ENCODE measurements at regions not wholly inside any gene's neighbourhood (a gene's known extent, or its start where the extent isn't known, plus 50 kb on each side); places are given as distances from the start of the nearest gene placed in this dataset.
"Not testable (repeated sequence)": the region's sequence is repeated elsewhere in the genome, so short reads cannot be mapped to it uniquely, and the experiment has no call there.

GRCh38 chr6:51184046-51184445, 365.4 kb downstream of the TFAP2B start:
- Histone ChIP-seq H3K4me3 (ENCODE audit: low read depth, low read length) (no peak overlapping the region), H3K9me3 (ENCODE audit: control insufficient read depth, insufficient read depth, low read depth, low read length) (no peaks in the 10 kb centered on the region), H3K4me1 (ENCODE audit: control insufficient read depth, insufficient read depth, low read length) (no peaks in the 10 kb centered on the region), H3K36me3 (ENCODE audit: control insufficient read depth in 2 of 2, insufficient read depth in 1 of 2, low read length in 2 of 2) (no peaks in the 10 kb centered on the region), H3K27ac (ENCODE audit: extremely low read depth, low read depth, low read length) (no peak overlapping the region)
- TF ChIP-seq ZNF184 (tag by site-specific recombination; IDR thresholded peaks at IDR 0.05): no peak
- no peak for TF ChIP-seq ZNF626 (tag by site-specific recombination; IDR thresholded peaks at IDR 0.05)
- TF ChIP-seq SP7 (tag by site-specific recombination; IDR thresholded peaks at IDR 0.05): no peak
- TF ChIP-seq ZFP37 (tag by site-specific recombination; IDR thresholded peaks at IDR 0.05): no peak
- no peak for TF ChIP-seq ZBTB48 (tag by site-specific recombination; IDR thresholded peaks at IDR 0.05)
- TF ChIP-seq ZNF555 (tag by site-specific recombination; conservative IDR thresholded peaks at IDR 0.05): no peak
- TF ChIP-seq ZNF19 (tag by site-specific recombination; IDR thresholded peaks at IDR 0.05; ENCODE audit: low read depth): no peak
- no peak for TF ChIP-seq BCL11B (tag by site-specific recombination; IDR thresholded peaks at IDR 0.05; ENCODE audit: low read depth)
- POLR2A ChIA-PET: no interaction called here
- CTCF ChIA-PET: no interaction called here

- H3K27ac ChIP-seq (ENCODE audit: extremely low read depth, low read depth, low read length); H3K4me3 ChIP-seq (ENCODE audit: low read depth, low read length); POLR2A ChIA-PET; CTCF ChIA-PET; H3K9me3 ChIP-seq (ENCODE audit: control insufficient read depth, insufficient read depth, low read depth, low read length); H3K36me3 ChIP-seq (ENCODE audit: control insufficient read depth in 2 of 2, insufficient read depth in 1 of 2, low read length in 2 of 2); H3K4me1 ChIP-seq (ENCODE audit: control insufficient read depth, insufficient read depth, low read length): not testable (repeated sequence)
These were observed 374.5 kb downstream of the TFAP2B start for GRCh38 chr6:51193163-51193562.

DNA sequence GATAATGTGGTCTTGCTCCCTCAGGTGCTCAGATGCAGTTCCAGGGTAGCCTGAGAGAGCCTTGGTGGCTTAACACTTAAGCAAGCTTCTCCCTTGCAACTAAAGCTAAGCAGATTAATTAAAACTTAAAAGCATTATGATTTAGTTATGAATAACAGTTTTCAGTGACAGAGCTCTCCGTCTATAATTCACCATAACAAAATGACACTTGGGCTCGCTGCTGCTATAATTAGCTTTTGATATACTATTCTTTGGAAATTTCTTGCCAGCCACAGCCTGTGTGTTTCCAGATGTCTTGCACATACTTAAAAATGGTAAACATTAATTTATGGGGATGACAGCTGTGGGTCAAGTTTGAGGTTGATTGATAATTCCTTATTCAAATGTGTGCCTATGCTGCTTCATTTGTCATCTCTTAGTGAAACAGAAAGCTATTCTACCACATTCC, 380.5 kb downstream of the TFAP2B start:
- Histone ChIP-seq H3K4me1 (ENCODE audit: control insufficient read depth, insufficient read depth, low read length) (no peaks in the 10 kb centered on the region), H3K36me3 (ENCODE audit: control insufficient read depth in 2 of 2, insufficient read depth in 1 of 2, low read length in 2 of 2) (no peaks in the 10 kb centered on the region), H3K27ac (ENCODE audit: extremely low read depth, low read depth, low read length) (no peak overlapping the region), H3K4me3 (ENCODE audit: low read depth, low read length) (no peak overlapping the region), H3K9me3 (ENCODE audit: control insufficient read depth, insufficient read depth, low read depth, low read length) (no peaks in the 10 kb centered on the region)
- POLR2A ChIA-PET: no interaction called here
- CTCF ChIA-PET: no interaction called here
- no peak for TF ChIP-seq ZNF202 (tag by site-specific recombination; IDR thresholded peaks at IDR 0.05; ENCODE audit: borderline replicate concordance)
- no peak for TF ChIP-seq ZNF391 (tag by site-specific recombination; IDR thresholded peaks at IDR 0.05; ENCODE audit: borderline replicate concordance, low read depth)
- TF ChIP-seq ZSCAN16 (tag by site-specific recombination; IDR thresholded peaks at IDR 0.05): no peak
- TF ChIP-seq ZNF621 (tag by site-specific recombination; IDR thresholded peaks at IDR 0.05): no peak
- no peak for TF ChIP-seq ZNF221 (tag by site-specific recombination; IDR thresholded peaks at IDR 0.05; ENCODE audit: borderline replicate concordance)
- TF ChIP-seq, protein P1, sequence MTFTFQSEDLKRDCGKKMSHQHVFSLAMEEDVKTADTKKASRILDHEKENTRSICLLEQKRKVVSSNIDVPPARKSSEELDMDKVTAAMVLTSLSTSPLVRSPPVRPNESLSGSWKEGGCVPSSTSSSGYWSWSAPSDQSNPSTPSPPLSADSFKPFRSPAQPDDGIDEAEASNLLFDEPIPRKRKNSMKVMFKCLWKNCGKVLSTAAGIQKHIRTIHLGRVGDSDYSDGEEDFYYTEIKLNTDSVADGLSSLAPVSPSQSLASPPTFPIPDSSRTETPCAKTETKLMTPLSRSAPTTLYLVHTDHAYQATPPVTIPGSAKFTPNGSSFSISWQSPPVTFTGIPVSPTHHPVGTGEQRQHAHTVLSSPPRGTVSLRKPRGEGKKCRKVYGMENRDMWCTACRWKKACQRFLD (tag by site-specific recombination; IDR thresholded peaks at IDR 0.05): no peak
- TF ChIP-seq ZNF830 (tag by site-specific recombination; IDR thresholded peaks at IDR 0.05; ENCODE audit: low read depth): no peak
- TF ChIP-seq ZNF791 (tag by site-specific recombination; IDR thresholded peaks at IDR 0.05): no peak
- no peak for TF ChIP-seq OSR2 (tag by site-specific recombination; IDR thresholded peaks at IDR 0.05)
- no peak for TF ChIP-seq ZNF211 (tag by site-specific recombination; IDR thresholded peaks at IDR 0.05; ENCODE audit: low read depth)
- no peak for TF ChIP-seq SP3 (tag by site-specific recombination; IDR thresholded peaks at IDR 0.05)
- no peak for TF ChIP-seq SALL2 (tag by site-specific recombination; IDR thresholded peaks at IDR 0.05; ENCODE audit: borderline replicate concordance)
- TF ChIP-seq ZEB2 (tag by site-specific recombination; IDR thresholded peaks at IDR 0.05): no peak
- TF ChIP-seq ZNF571 (tag by site-specific recombination; IDR thresholded peaks at IDR 0.05): no peak

Data from HEK293 (cell line).